ENCODE measurements at regions not wholly inside any gene's neighbourhood (a gene's known extent, or its start where the extent isn't known, plus 50 kb on each side); places are given as distances from the start of the nearest gene placed in this dataset.

GRCh38 chr15:50830477-50831354 lies 65.2 kb upstream of the SPPL2A start:
- in situ Hi-C loops (cut with MboI; ENCODE audit: low pct_unique_long_range_greater_than_20kb, low sequenced_read_pairs, unreplicated experiment), result no loop called here
- no peak for DNase-seq (ENCODE audit: low spot score)
- TF ChIP-seq, protein P1, sequence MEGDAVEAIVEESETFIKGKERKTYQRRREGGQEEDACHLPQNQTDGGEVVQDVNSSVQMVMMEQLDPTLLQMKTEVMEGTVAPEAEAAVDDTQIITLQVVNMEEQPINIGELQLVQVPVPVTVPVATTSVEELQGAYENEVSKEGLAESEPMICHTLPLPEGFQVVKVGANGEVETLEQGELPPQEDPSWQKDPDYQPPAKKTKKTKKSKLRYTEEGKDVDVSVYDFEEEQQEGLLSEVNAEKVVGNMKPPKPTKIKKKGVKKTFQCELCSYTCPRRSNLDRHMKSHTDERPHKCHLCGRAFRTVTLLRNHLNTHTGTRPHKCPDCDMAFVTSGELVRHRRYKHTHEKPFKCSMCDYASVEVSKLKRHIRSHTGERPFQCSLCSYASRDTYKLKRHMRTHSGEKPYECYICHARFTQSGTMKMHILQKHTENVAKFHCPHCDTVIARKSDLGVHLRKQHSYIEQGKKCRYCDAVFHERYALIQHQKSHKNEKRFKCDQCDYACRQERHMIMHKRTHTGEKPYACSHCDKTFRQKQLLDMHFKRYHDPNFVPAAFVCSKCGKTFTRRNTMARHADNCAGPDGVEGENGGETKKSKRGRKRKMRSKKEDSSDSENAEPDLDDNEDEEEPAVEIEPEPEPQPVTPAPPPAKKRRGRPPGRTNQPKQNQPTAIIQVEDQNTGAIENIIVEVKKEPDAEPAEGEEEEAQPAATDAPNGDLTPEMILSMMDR (IDR thresholded peaks at IDR 0.05; ENCODE audit: extremely low read depth, insufficient read depth, missing control alignments), result no peak

DNA sequence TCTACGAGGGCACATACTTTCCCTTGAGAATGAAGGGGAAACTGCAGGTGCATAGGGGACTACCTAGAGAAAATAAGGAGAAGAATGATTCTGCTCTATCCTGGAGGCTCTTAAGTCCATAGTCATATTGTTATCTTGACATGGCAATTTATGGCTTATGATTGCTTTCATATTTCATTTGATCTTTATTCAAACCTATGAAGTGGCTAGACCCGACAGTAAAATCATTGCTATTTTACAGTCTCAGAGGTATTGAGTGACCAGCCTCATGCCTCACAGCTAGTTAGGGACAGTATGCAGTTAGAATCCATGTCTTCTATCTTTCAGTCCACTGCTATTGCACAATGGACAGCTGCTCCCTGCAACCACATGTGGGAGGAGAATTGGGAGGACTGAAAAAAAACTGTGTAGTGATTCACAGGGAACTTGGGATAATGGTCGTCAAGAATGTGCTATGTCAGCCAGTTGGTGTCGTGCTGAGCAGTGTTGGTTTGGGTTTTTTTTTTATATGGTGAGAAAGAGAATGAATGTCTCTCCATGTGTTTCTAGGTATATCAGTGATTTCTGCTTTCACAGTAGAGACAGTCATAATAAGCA lies 63.2 kb upstream of the SPPL2A start:
- TF ChIP-seq, protein P1 (IDR thresholded peaks at IDR 0.05; ENCODE audit: extremely low read depth, insufficient read depth, missing control alignments), result no peak

DNA sequence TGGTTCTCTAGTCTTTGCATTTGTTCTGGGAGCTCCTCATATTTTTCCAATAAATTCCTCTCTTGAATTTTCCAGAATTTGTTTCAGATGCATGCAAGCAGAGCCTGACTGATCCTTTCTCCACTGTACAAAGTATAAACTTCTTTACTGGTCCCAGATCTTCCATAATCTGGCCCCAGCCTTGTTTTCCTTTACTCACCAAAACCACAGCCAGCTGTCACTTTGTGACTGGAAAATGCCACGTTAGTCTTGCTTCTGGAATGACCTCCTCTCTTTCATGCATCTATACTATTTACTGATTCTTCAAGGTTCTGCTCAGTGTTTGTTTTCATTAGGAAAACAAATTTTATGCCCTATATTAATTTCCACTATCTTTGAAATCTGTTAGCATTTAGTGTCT lies 60.4 kb upstream of the SPPL2A start:
- TF ChIP-seq, protein P1 (IDR thresholded peaks at IDR 0.05; ENCODE audit: extremely low read depth, insufficient read depth, missing control alignments), result no peak
- in situ Hi-C loops (cut with MboI; ENCODE audit: low pct_unique_long_range_greater_than_20kb, low sequenced_read_pairs, unreplicated experiment), result no loop called here
- DNase-seq (ENCODE audit: low spot score), result no peak

More for the DNA sequence above, 63.2 kb upstream of the SPPL2A start:
- in situ Hi-C loops (cut with MboI; ENCODE audit: low pct_unique_long_range_greater_than_20kb, low sequenced_read_pairs, unreplicated experiment), result no loop called here
- DNase-seq (ENCODE audit: low spot score), result no peak

DNA sequence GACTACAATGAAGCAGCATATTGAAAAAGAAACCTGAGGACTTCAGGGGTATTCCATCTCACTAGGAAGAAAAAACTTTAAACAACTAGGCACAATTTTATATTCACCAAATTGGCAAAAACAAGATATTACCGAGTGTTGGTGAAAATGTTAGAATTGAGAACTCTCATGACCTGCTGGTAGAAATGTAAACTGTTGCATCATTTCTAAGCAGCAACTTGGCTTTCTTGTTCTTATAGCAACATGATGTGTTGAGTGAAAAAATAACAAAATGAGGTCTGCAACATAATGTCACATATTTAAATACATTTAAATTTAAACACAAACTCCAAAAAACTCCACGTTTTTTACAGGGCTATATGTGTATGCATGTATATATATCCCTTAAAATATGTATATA lies 59.0 kb upstream of the SPPL2A start:
- no peak for DNase-seq (ENCODE audit: low spot score)

GRCh38 chr15:50823281-50823680 lies 57.8 kb upstream of the SPPL2A start:
- DNase-seq (ENCODE audit: low spot score), result no peak
- in situ Hi-C loops (cut with MboI; ENCODE audit: low pct_unique_long_range_greater_than_20kb, low sequenced_read_pairs, unreplicated experiment), result no loop called here
- TF ChIP-seq, protein P1 (IDR thresholded peaks at IDR 0.05; ENCODE audit: extremely low read depth, insufficient read depth, missing control alignments), result no peak

More for the DNA sequence above, 59.0 kb upstream of the SPPL2A start:
- TF ChIP-seq, protein P1 (IDR thresholded peaks at IDR 0.05; ENCODE audit: extremely low read depth, insufficient read depth, missing control alignments), result no peak
- in situ Hi-C loops (cut with MboI; ENCODE audit: low pct_unique_long_range_greater_than_20kb, low sequenced_read_pairs, unreplicated experiment), result no loop called here

DNA sequence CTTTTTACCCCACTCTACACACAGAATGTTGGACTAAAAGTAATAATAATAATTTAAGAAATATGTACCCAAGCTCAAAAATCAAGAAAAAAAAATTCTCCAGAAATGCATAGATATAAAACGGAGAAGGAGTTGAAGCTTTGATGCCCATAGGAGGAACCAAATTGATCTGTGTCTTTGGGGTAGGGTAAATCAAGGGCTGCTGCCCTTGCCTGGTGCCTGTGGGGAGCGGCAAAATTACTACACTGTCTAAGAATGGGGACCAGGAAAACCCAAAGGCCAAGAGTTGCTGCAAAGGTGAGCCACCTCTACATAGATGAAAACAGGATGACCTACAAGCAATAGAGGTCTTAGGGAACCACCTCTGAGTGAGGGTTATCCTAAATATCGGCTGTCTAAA lies 56.0 kb upstream of the SPPL2A start:
- DNase-seq (ENCODE audit: low spot score), result no peak
- TF ChIP-seq, protein P1 (IDR thresholded peaks at IDR 0.05; ENCODE audit: extremely low read depth, insufficient read depth, missing control alignments), result no peak
- in situ Hi-C loops (cut with MboI; ENCODE audit: low pct_unique_long_range_greater_than_20kb, low sequenced_read_pairs, unreplicated experiment), result no loop called here

Data from GM13977 (cell line).